ENCODE measurements at regions not wholly inside any gene's neighbourhood (a gene's known extent, or its start where the extent isn't known, plus 50 kb on each side); places are given as distances from the start of the nearest gene placed in this dataset.

DNA sequence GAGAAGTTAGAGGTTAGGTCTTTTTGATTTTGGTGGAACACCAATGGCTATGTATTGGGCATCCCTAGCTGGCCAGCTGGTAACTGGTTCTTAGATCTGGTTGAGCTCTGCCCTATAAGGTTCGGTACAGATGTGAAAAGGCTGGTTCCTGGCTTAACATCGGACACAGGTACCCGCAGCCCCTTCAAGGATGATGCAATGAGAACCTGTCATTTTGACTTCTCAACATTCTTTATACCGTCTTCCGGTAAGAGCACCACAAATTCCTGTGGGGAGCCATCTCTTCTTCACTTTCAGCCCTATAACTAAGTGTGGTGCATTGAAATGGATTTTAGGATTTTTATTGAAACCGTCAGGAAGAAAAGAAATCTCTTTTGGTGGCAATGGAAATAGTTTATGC lies 222.8 kb downstream of the ADAMTS9 start:
- DNase-seq (ENCODE audit: low spot score in 2 of 2), result no peak
- no peaks in the 10 kb centered on the region for H3K27me3 ChIP-seq
- no peak overlapping the region for H3K4me3 ChIP-seq
- no peaks in the 10 kb centered on the region for H3K36me3 ChIP-seq
- H3K4me1 ChIP-seq, result peaks cover 0 to 5% (median 0%) of the 10 kb centered on the region in 4 donors
- H3K27ac ChIP-seq, result no peak overlapping the region
- 92 to 94% methylated on average over 6 of the region's 6 CpGs for WGBS, 2 donors
- TF ChIP-seq, protein P1, sequence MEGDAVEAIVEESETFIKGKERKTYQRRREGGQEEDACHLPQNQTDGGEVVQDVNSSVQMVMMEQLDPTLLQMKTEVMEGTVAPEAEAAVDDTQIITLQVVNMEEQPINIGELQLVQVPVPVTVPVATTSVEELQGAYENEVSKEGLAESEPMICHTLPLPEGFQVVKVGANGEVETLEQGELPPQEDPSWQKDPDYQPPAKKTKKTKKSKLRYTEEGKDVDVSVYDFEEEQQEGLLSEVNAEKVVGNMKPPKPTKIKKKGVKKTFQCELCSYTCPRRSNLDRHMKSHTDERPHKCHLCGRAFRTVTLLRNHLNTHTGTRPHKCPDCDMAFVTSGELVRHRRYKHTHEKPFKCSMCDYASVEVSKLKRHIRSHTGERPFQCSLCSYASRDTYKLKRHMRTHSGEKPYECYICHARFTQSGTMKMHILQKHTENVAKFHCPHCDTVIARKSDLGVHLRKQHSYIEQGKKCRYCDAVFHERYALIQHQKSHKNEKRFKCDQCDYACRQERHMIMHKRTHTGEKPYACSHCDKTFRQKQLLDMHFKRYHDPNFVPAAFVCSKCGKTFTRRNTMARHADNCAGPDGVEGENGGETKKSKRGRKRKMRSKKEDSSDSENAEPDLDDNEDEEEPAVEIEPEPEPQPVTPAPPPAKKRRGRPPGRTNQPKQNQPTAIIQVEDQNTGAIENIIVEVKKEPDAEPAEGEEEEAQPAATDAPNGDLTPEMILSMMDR (IDR thresholded peaks at IDR 0.05), result no peak
- no peak for TF ChIP-seq POLR2A (IDR thresholded peaks at IDR 0.05)
- no peak for TF ChIP-seq EP300 (IDR thresholded peaks at IDR 0.05)
- H3K9me3 ChIP-seq, result no peaks in the 10 kb centered on the region

GRCh38 chr3:64463981-64464380 lies 223.8 kb downstream of the ADAMTS9 start:
- 56 to 64% methylated on average over 4 of the region's 4 CpGs for WGBS, 2 donors
- no peak for DNase-seq (ENCODE audit: low spot score in 2 of 2)
- H3K4me3 ChIP-seq, result no peak overlapping the region
- no peaks in the 10 kb centered on the region for H3K9me3 ChIP-seq
- H3K27me3 ChIP-seq, result no peaks in the 10 kb centered on the region
- no peaks in the 10 kb centered on the region for H3K36me3 ChIP-seq
- peaks cover 0 to 5% (median 0%) of the 10 kb centered on the region in 4 donors for H3K4me1 ChIP-seq
- no peak for TF ChIP-seq POLR2A (IDR thresholded peaks at IDR 0.05)
- H3K27ac ChIP-seq, result no peak overlapping the region

DNA sequence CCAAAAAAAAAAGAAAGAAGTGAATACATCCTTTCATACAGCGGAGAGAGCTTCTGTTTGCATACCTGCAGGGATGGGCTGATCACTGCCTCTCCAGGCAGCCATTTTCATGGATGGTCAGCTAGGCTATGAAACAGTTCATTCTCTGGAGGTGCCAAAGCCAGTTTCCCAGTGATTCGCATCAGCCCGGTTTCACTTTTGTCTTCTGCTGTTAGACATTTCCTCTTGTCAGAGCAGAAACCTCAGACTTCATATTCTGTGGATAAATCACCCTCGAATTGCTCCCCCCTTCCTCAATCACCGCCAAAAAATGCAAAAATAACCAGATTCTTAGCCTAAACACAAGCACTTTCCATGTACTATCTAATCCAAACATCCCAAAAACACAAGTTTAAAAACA lies 225.6 kb downstream of the ADAMTS9 start:
- WGBS, 2 donors, result 39 to 47% methylated on average over 5 of the region's 5 CpGs
- Histone ChIP-seq H3K36me3 (no peaks in the 10 kb centered on the region), H3K9me3 (no peaks in the 10 kb centered on the region), H3K4me3 (no peak overlapping the region), H3K4me1 (peaks cover 0 to 5% (median 0%) of the 10 kb centered on the region in 4 donors), H3K27me3 (no peaks in the 10 kb centered on the region), H3K27ac (no peak overlapping the region)
- TF ChIP-seq POLR2A (IDR thresholded peaks at IDR 0.05) (no peak), EP300 (IDR thresholded peaks at IDR 0.05) (no peak)
- TF ChIP-seq, protein P1 (IDR thresholded peaks at IDR 0.05), result no peak
- no peak for DNase-seq (ENCODE audit: low spot score in 2 of 2)

- Histone ChIP-seq H3K9me3 (no peaks in the 10 kb centered on the region), H3K4me1 (peaks cover 0 to 5% (median 0%) of the 10 kb centered on the region in 4 donors), H3K27me3 (no peaks in the 10 kb centered on the region), H3K4me3 (no peak overlapping the region), H3K36me3 (no peaks in the 10 kb centered on the region), H3K27ac (no peak overlapping the region)
- 93 to 96% methylated on average over 5 of the region's 5 CpGs for WGBS, 2 donors
- TF ChIP-seq POLR2A (IDR thresholded peaks at IDR 0.05) (no peak), EP300 (IDR thresholded peaks at IDR 0.05) (no peak)
- TF ChIP-seq, protein P1 (IDR thresholded peaks at IDR 0.05), result no peak
- DNase-seq (ENCODE audit: low spot score in 2 of 2), result no peak
Measured at GRCh38 chr3:64460877-64461276, 226.9 kb downstream of the ADAMTS9 start.

DNA sequence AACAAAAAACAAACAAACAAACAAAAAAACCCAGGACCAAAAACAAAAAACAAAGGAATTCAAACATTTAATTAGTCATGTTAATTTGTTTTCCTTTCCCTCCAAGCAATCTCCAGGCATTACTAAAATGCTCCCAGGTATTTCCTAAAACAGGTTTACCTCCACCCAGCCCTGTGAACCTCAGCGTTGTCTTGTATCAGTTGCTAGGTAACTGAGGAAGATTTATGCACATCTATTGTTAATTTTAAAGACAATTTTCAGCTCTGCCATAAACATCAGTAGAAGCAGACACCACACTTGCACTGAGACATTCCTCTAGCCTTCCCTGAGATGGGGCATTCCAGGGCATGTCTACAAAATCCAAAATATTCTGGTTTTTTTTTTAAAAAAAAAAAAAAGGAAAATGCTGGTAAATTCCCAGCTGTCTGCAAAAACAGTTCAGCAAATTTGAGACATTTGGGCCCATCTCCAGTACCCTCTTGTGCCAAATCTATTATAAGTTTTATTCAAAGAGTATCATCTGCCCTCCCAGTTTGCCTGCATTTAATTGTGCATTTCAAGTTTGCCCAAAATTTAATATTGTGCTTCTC lies 227.6 kb downstream of the ADAMTS9 start:
- Histone ChIP-seq H3K36me3 (no peaks in the 10 kb centered on the region), H3K4me1 (peaks cover 0 to 5% (median 0%) of the 10 kb centered on the region in 4 donors), H3K27ac (no peak overlapping the region), H3K27me3 (no peaks in the 10 kb centered on the region), H3K4me3 (no peak overlapping the region), H3K9me3 (no peaks in the 10 kb centered on the region)
- DNase-seq (ENCODE audit: low spot score in 2 of 2), result no peak
- TF ChIP-seq, protein P1 (IDR thresholded peaks at IDR 0.05), result no peak
- TF ChIP-seq POLR2A (IDR thresholded peaks at IDR 0.05) (no peak), EP300 (IDR thresholded peaks at IDR 0.05) (no peak)
- WGBS, 2 donors, result 52 to 66% methylated on average over 1 of the region's 1 CpG

Measured in tibial nerve (tissue), 4 donors.